VCaP (cell line): ENCODE measurements at regions not wholly inside any gene's neighbourhood (a gene's known extent, or its start where the extent isn't known, plus 50 kb on each side); places are given as distances from the start of the nearest gene placed in this dataset.

Experiments
- H3K27ac ChIP-seq: fragments of 450-650 bp; 2 replicates; pipeline ENCODE4 v1.5.1; 2017
- CTCF ChIP-seq: fragments of 450-650 bp; conservative IDR thresholded peaks from 2 replicates; pipeline ENCODE4 v1.5.1; 2017; ENCODE audit warnings: mild to moderate bottlenecking, moderate library complexity

- H3K27ac ChIP-seq, result no peak overlapping the region
- no peak for TF ChIP-seq CTCF
Observed at GRCh38 chr6:22108199-22108598, 188.6 kb downstream of the PRL start.

- no peak overlapping the region for H3K27ac ChIP-seq
- no peak for TF ChIP-seq CTCF
Observed at GRCh38 chr6:22110061-22110460, 186.8 kb downstream of the PRL start.

GRCh38 chr6:22112461-22112860 lies 184.4 kb downstream of the PRL start:
- no peak overlapping the region for H3K27ac ChIP-seq
- TF ChIP-seq CTCF, result no peak

GRCh38 chr6:22113026-22113766 lies 183.6 kb downstream of the PRL start:
- no peak for TF ChIP-seq CTCF
- H3K27ac ChIP-seq, result no peak overlapping the region

- H3K27ac ChIP-seq, result no peak overlapping the region
- TF ChIP-seq CTCF, result no peak
Observed at GRCh38 chr6:22115559-22115958, 181.3 kb downstream of the PRL start.

- no peak for TF ChIP-seq CTCF
- H3K27ac ChIP-seq, result no peak overlapping the region
Observed at GRCh38 chr6:22117631-22118030, 179.2 kb downstream of the PRL start.

GRCh38 chr6:22119500-22119899 lies 177.3 kb downstream of the PRL start:
- no peak for TF ChIP-seq CTCF
- H3K27ac ChIP-seq, result no peak overlapping the region
